ENCODE measurements at regions not wholly inside any gene's neighbourhood (a gene's known extent, or its start where the extent isn't known, plus 50 kb on each side); places are given as distances from the start of the nearest gene placed in this dataset.

GRCh38 chr21:45347712-45348499 lies 57.1 kb upstream of the COL18A1 start:
- WGBS, 2 experiments (ENCODE audit: low coverage in 1 of 2, low lambda C conversion rate in 2 of 2, missing lambda C conversion rate in 2 of 2): 35 to 44% methylated on average over 23 to 25 of the region's 25 CpGs
- no peak overlapping the region for H3K27ac ChIP-seq

GRCh38 chr21:45348591-45349327 lies 56.2 kb upstream of the COL18A1 start:
- Histone ChIP-seq H3K27ac (no peak overlapping the region), H3K9me3 (ENCODE audit: low read depth) (no peaks in the 10 kb centered on the region), H3K36me3 (ENCODE audit: low read depth) (no peaks in the 10 kb centered on the region), H3K27me3 (replicated peaks; ENCODE audit: insufficient read depth) (peaks cover 3% of the 10 kb centered on the region; the same call in 1 of the 2 replicates), H3K9me2 (ENCODE audit: insufficient read depth) (no peaks in the 10 kb centered on the region), H3K79me2 (ENCODE audit: insufficient read depth) (no peaks in the 10 kb centered on the region), H3K4me1 (ENCODE audit: insufficient read depth) (0 out of 2 replicates have a peak, but pooled peaks cover 4% of the 10 kb centered on the region), H3K4me3 (no peak overlapping the region), H3F3A (ENCODE audit: insufficient read depth) (no peaks in the 10 kb centered on the region), H2AFZ (no peak overlapping the region), H3K4me2 (ENCODE audit: unreplicated experiment) (no peak overlapping the region), H4K20me1 (ENCODE audit: insufficient read depth) (no peaks in the 10 kb centered on the region), H3K9ac (no peak overlapping the region)
- DNase-seq: no peak
- WGBS, 2 experiments (ENCODE audit: low coverage in 1 of 2, low lambda C conversion rate in 2 of 2, missing lambda C conversion rate in 2 of 2): 94 to 95% methylated on average over 18 of the region's 18 CpGs
- in situ Hi-C loops (cut with MboI): no loop called here
- no peak for TF ChIP-seq EZH2 (IDR thresholded peaks at IDR 0.05; ENCODE audit: insufficient read depth, poor library complexity, severe bottlenecking)
- TF ChIP-seq EZH2phosphoT487 (IDR thresholded peaks at IDR 0.05; ENCODE audit: insufficient read depth, low read depth): no peak

More at GRCh38 chr21:45347712-45348499, 57.1 kb upstream of the COL18A1 start:
- Histone ChIP-seq H3K9me3 (ENCODE audit: low read depth) (no peaks in the 10 kb centered on the region), H3K36me3 (ENCODE audit: low read depth) (no peaks in the 10 kb centered on the region), H4K20me1 (ENCODE audit: insufficient read depth) (no peaks in the 10 kb centered on the region), H3K79me2 (ENCODE audit: insufficient read depth) (no peaks in the 10 kb centered on the region), H3K4me3 (no peak overlapping the region), H2AFZ (no peak overlapping the region), H3K27me3 (replicated peaks; ENCODE audit: insufficient read depth) (peaks cover 3% of the 10 kb centered on the region; the same call in 1 of the 2 replicates), H3K9me2 (ENCODE audit: insufficient read depth) (no peaks in the 10 kb centered on the region), H3K9ac (no peak overlapping the region), H3K4me1 (ENCODE audit: insufficient read depth) (0 out of 2 replicates have a peak, but pooled peaks cover 4% of the 10 kb centered on the region), H3K4me2 (ENCODE audit: unreplicated experiment) (no peak overlapping the region), H3F3A (ENCODE audit: insufficient read depth) (no peaks in the 10 kb centered on the region)
- TF ChIP-seq EZH2 (IDR thresholded peaks at IDR 0.05; ENCODE audit: insufficient read depth, poor library complexity, severe bottlenecking): no peak
- TF ChIP-seq EZH2phosphoT487 (IDR thresholded peaks at IDR 0.05; ENCODE audit: insufficient read depth, low read depth): no peak
- in situ Hi-C loops (cut with MboI): no loop called here
- DNase-seq: peak; percentile 34

GRCh38 chr21:45350206-45350854 lies 54.6 kb upstream of the COL18A1 start:
- Histone ChIP-seq H4K20me1 (ENCODE audit: insufficient read depth) (no peaks in the 10 kb centered on the region), H3K9ac (peak overlapping the region; percentile 32; the same call in 1 of the 2 replicates), H3K4me1 (ENCODE audit: insufficient read depth) (0 out of 2 replicates have a peak, but pooled peaks cover 4% of the 10 kb centered on the region), H3F3A (ENCODE audit: insufficient read depth) (no peaks in the 10 kb centered on the region; the same call in 1 of the 2 replicates), H3K9me2 (ENCODE audit: insufficient read depth) (no peaks in the 10 kb centered on the region), H3K4me3 (no peak overlapping the region), H3K36me3 (ENCODE audit: low read depth) (no peaks in the 10 kb centered on the region), H3K4me2 (ENCODE audit: unreplicated experiment) (no peak overlapping the region), H2AFZ (no peak overlapping the region), H3K27me3 (replicated peaks; ENCODE audit: insufficient read depth) (no peaks in the 10 kb centered on the region; the same call in 1 of the 2 replicates), H3K9me3 (ENCODE audit: low read depth) (no peaks in the 10 kb centered on the region), H3K79me2 (ENCODE audit: insufficient read depth) (no peaks in the 10 kb centered on the region), H3K27ac (no peak overlapping the region)
- in situ Hi-C loops (cut with MboI): no loop called here
- DNase-seq: no peak
- TF ChIP-seq EZH2 (IDR thresholded peaks at IDR 0.05; ENCODE audit: insufficient read depth, poor library complexity, severe bottlenecking) (no peak), EZH2phosphoT487 (IDR thresholded peaks at IDR 0.05; ENCODE audit: insufficient read depth, low read depth) (no peak)
- WGBS, 2 experiments (ENCODE audit: low coverage in 1 of 2, low lambda C conversion rate in 2 of 2, missing lambda C conversion rate in 2 of 2): 73 to 77% methylated on average over 8 of the region's 8 CpGs

DNA sequence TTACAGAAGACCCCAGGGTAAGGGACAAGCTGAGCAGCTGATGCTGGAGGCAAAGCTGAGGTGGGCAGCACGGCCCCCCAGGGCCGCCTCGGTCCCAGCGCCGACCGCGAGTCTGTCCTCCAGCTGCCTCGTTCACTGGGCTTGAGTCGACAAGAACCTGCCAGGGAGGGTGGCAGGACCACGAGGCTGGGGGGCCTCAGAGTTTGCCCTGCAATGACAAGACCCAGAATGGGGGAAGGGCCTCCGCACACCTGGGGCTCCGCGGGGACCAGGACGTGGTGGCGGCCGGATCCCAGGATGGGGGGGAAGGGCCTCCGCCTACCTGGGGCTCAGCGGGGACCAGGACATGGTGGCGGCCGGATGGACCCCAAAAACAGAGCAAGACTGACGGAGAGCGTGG lies 53.9 kb upstream of the COL18A1 start:
- Histone ChIP-seq H3K36me3 (ENCODE audit: low read depth) (no peaks in the 10 kb centered on the region), H3K27ac (no peak overlapping the region), H3K9me2 (ENCODE audit: insufficient read depth) (no peaks in the 10 kb centered on the region), H3K4me2 (ENCODE audit: unreplicated experiment) (no peak overlapping the region), H3K4me3 (no peak overlapping the region), H3K27me3 (replicated peaks; ENCODE audit: insufficient read depth) (no peaks in the 10 kb centered on the region; the same call in 1 of the 2 replicates), H2AFZ (no peak overlapping the region), H3K4me1 (ENCODE audit: insufficient read depth) (0 out of 2 replicates have a peak, but pooled peaks cover 4% of the 10 kb centered on the region), H3K9ac (no peak overlapping the region), H4K20me1 (ENCODE audit: insufficient read depth) (no peaks in the 10 kb centered on the region), H3K79me2 (ENCODE audit: insufficient read depth) (no peaks in the 10 kb centered on the region), H3K9me3 (ENCODE audit: low read depth) (no peaks in the 10 kb centered on the region), H3F3A (ENCODE audit: insufficient read depth) (no peaks in the 10 kb centered on the region; the same call in 1 of the 2 replicates)
- in situ Hi-C loops (cut with MboI): no loop called here
- DNase-seq: no peak
- WGBS, 2 experiments (ENCODE audit: low coverage in 1 of 2, low lambda C conversion rate in 2 of 2, missing lambda C conversion rate in 2 of 2): 94 to 97% methylated on average over 21 to 22 of the region's 22 CpGs
- no peak for TF ChIP-seq EZH2phosphoT487 (IDR thresholded peaks at IDR 0.05; ENCODE audit: insufficient read depth, low read depth)
- TF ChIP-seq EZH2 (IDR thresholded peaks at IDR 0.05; ENCODE audit: insufficient read depth, poor library complexity, severe bottlenecking): no peak

Measured in GM23248 (cell line).